ENCODE measurements at regions not wholly inside any gene's neighbourhood (a gene's known extent, or its start where the extent isn't known, plus 50 kb on each side); places are given as distances from the start of the nearest gene placed in this dataset.
"Not testable (repeated sequence)": the region's sequence is repeated elsewhere in the genome, so short reads cannot be mapped to it uniquely, and the experiment has no call there.

- DNase-seq (ENCODE audit: low read depth), result no peak
Observed at GRCh38 chr7:409339-410281, 110.0 kb downstream of the PDGFA start.

GRCh38 chr7:410395-410910 lies 109.2 kb downstream of the PDGFA start:
- DNase-seq (ENCODE audit: low read depth), result no peak

- not testable (repeated sequence) for DNase-seq (ENCODE audit: low read depth)
Observed at GRCh38 chr7:411116-411515, 108.5 kb downstream of the PDGFA start.

- no peak for DNase-seq (ENCODE audit: low read depth)
Observed at GRCh38 chr7:411677-412312, 107.9 kb downstream of the PDGFA start.

GRCh38 chr7:412313-412710 lies 107.3 kb downstream of the PDGFA start:
- no peak for DNase-seq (ENCODE audit: low read depth)

GRCh38 chr7:414681-415560 lies 104.7 kb downstream of the PDGFA start:
- DNase-seq (ENCODE audit: low read depth), result no peak

GRCh38 chr7:415646-416525 lies 103.8 kb downstream of the PDGFA start:
- no peak for DNase-seq (ENCODE audit: low read depth)

- DNase-seq (ENCODE audit: low read depth), result no peak
Observed at GRCh38 chr7:416761-417624, 102.7 kb downstream of the PDGFA start.

GRCh38 chr7:417625-417889 lies 102.1 kb downstream of the PDGFA start:
- no peak for DNase-seq (ENCODE audit: low read depth)

- DNase-seq (ENCODE audit: low read depth), result no peak
Observed at GRCh38 chr7:417973-418601, 101.6 kb downstream of the PDGFA start.

- no peak for DNase-seq (ENCODE audit: low read depth)
Observed at GRCh38 chr7:418636-419280, 100.9 kb downstream of the PDGFA start.

- no peak for DNase-seq (ENCODE audit: low read depth)
Observed at GRCh38 chr7:420142-421093, 99.2 kb downstream of the PDGFA start.

- DNase-seq (ENCODE audit: low read depth), result no peak
Observed at GRCh38 chr7:421136-421991, 98.3 kb downstream of the PDGFA start.

GRCh38 chr7:422191-422885 lies 97.3 kb downstream of the PDGFA start:
- DNase-seq (ENCODE audit: low read depth), result no peak

- no peak for DNase-seq (ENCODE audit: low read depth)
Observed at GRCh38 chr7:422886-423225, 96.8 kb downstream of the PDGFA start.

GRCh38 chr7:423312-424260 lies 96.1 kb downstream of the PDGFA start:
- no peak for DNase-seq (ENCODE audit: low read depth)
